Breast epithelium (tissue), 3 donors: ENCODE measurements at regions not wholly inside any gene's neighbourhood (a gene's known extent, or its start where the extent isn't known, plus 50 kb on each side); places are given as distances from the start of the nearest gene placed in this dataset.

Source experiments
- CTCF ChIP-seq, 3 donors: fragments of 450-650 bp; IDR thresholded peaks; one replicate each; pipeline ENCODE4 v1.5.1; 2016 to 2017; ENCODE audit warnings: antibody characterized with exemption in 3 of 3, mild to moderate bottlenecking in 3 of 3, moderate library complexity in 3 of 3
- POLR2A ChIP-seq: fragments of 450-650 bp; IDR thresholded peaks from one replicate; pipeline ENCODE4 v1.6.1; 2016; ENCODE audit warnings: antibody characterized with exemption, mild to moderate bottlenecking, moderate library complexity
- POLR2AphosphoS5 ChIP-seq, 3 donors: sonication (generic); formaldehyde crosslinking; IDR thresholded peaks; one replicate each; pipeline ENCODE4 v1.6.1; 2017; ENCODE audit warnings: antibody characterized with exemption in 3 of 3

- TF ChIP-seq POLR2A, result no peak
- peak in 2 of 3 donors; percentile 15 to 27 for TF ChIP-seq CTCF (IDR thresholded peaks at IDR 0.05)
- no peak for TF ChIP-seq POLR2AphosphoS5 (IDR thresholded peaks at IDR 0.05)
These were observed 295.5 kb downstream of the MDFIC start for GRCh38 chr7:115217373-115217772.
